Neural cell (in vitro differentiated cells): ENCODE measurements at regions not wholly inside any gene's neighbourhood (a gene's known extent, or its start where the extent isn't known, plus 50 kb on each side); places are given as distances from the start of the nearest gene placed in this dataset.
"Not testable (repeated sequence)": the region's sequence is repeated elsewhere in the genome, so short reads cannot be mapped to it uniquely, and the experiment has no call there.

Experiments used
- H2AFZ ChIP-seq: fragments of 200-600, 300-800 bp; sonication (generic), shearing (Covaris generic); 2 replicates; pipeline ENCODE4 v1.6.0; 2014; ENCODE audit warnings: low read depth, mild to moderate bottlenecking, antibody characterized with exemption, low read length, moderate library complexity
- H3F3A ChIP-seq: fragments of 200-600 bp; shearing (Covaris generic); 2 replicates; pipeline ENCODE4 v1.6.1; 2016; ENCODE audit warnings: mild to moderate bottlenecking, moderate library complexity, mixed read lengths, antibody characterized with exemption, low read length; ENCODE audit not compliant: insufficient read depth, poor library complexity, severe bottlenecking
- H3K27ac ChIP-seq: fragments of 200-600, 300-800 bp; sonication (generic), shearing (Covaris generic); 2 replicates; pipeline ENCODE4 v1.5.1; 2014; ENCODE audit warnings: mild to moderate bottlenecking, low read length, moderate library complexity
- H3K27me3 ChIP-seq: fragments of 300-800, 200-600 bp; sonication (generic), shearing (Covaris generic); 2 replicates; pipeline ENCODE4 v1.6.0; 2014; ENCODE audit warnings: mild to moderate bottlenecking, low read depth, low read length, moderate library complexity; ENCODE audit not compliant: insufficient read depth
- H3K36me3 ChIP-seq: fragments of 300-800, 200-600 bp; sonication (generic), shearing (Covaris generic); 2 replicates; pipeline ENCODE4 v1.5.1; 2014; ENCODE audit warnings: mild to moderate bottlenecking, antibody characterized with exemption, low read length, moderate library complexity; ENCODE audit not compliant: insufficient read depth
- H3K4me2 ChIP-seq: fragments of 300-800, 200-600 bp; sonication (generic), shearing (Covaris generic); 2 replicates; pipeline ENCODE4 v1.6.0; 2014; ENCODE audit warnings: mild to moderate bottlenecking, low read length
- H3K4me3 ChIP-seq: fragments of 300-800, 200-600 bp; sonication (generic), shearing (Covaris generic); 2 replicates; pipeline ENCODE4 v1.5.1; 2014; ENCODE audit warnings: mild to moderate bottlenecking, low read length, moderate library complexity
- H3K79me2 ChIP-seq: fragments of 200-600 bp; shearing (Covaris generic); replicated peaks from 2 replicates; pipeline ENCODE4 v1.6.0; 2014; ENCODE audit warnings: mild to moderate bottlenecking, low read length, moderate library complexity; ENCODE audit not compliant: insufficient read depth
- H3K9ac ChIP-seq: fragments of 300-800, 200-600 bp; sonication (generic), shearing (Covaris generic); 2 replicates; pipeline ENCODE4 v1.6.1; 2016; ENCODE audit warnings: mild to moderate bottlenecking, low read length, mixed read lengths
- H3K9me2 ChIP-seq: fragments of 200-600 bp; shearing (Covaris generic); 2 replicates; pipeline ENCODE4 v1.6.1; 2016; ENCODE audit warnings: mild to moderate bottlenecking, low read length, mixed read lengths; ENCODE audit not compliant: insufficient read depth
- H3K9me3 ChIP-seq: fragments of 200-600, 300-800 bp; sonication (generic), shearing (Covaris generic); 2 replicates; pipeline ENCODE4 v1.6.1; 2016; ENCODE audit warnings: mild to moderate bottlenecking, mixed run types, low read length, moderate library complexity, mixed read lengths
- H4K20me1 ChIP-seq: fragments of 200-600 bp; shearing (Covaris generic); 2 replicates; pipeline ENCODE4 v1.6.1; 2016; ENCODE audit warnings: mild to moderate bottlenecking, mixed run types; ENCODE audit not compliant: insufficient read depth
- EP300 ChIP-seq: fragments of 450-650 bp; conservative IDR thresholded peaks from 2 replicates; pipeline ENCODE4 v1.6.1; 2014; ENCODE audit warnings: antibody characterized with exemption, mild to moderate bottlenecking, moderate library complexity; ENCODE audit not compliant: poor library complexity, severe bottlenecking
- EZH2 ChIP-seq: fragments of 200-600, 300-800 bp; shearing (Covaris generic), sonication (generic); IDR thresholded peaks from 2 replicates; pipeline ENCODE4 v1.6.1; 2014; ENCODE audit warnings: antibody characterized with exemption, low read length, borderline replicate concordance, mild to moderate bottlenecking; ENCODE audit not compliant: insufficient read depth, poor library complexity, severe bottlenecking
- MXI1 ChIP-seq: fragments of 450-650 bp; conservative IDR thresholded peaks from 2 replicates; pipeline ENCODE4 v1.6.1; 2014; ENCODE audit warnings: antibody characterized with exemption, mild to moderate bottlenecking; ENCODE audit not compliant: poor library complexity, severe bottlenecking
- POLR2AphosphoS5 ChIP-seq: IDR thresholded peaks from 2 replicates; pipeline ENCODE4 v1.6.1; 2012
- RAD21 ChIP-seq: fragments of 450-650 bp; conservative IDR thresholded peaks from 2 replicates; pipeline ENCODE4 v1.6.1; 2014; ENCODE audit warnings: antibody characterized with exemption, mild to moderate bottlenecking, moderate library complexity
- SMC3 ChIP-seq: fragments of 450-650 bp; conservative IDR thresholded peaks from 2 replicates; pipeline ENCODE4 v1.6.1; 2014; ENCODE audit warnings: antibody characterized with exemption, mild to moderate bottlenecking, moderate library complexity; ENCODE audit not compliant: poor library complexity
- TAF1 ChIP-seq: IDR thresholded peaks from 2 replicates; pipeline ENCODE4 v1.6.1; 2012; ENCODE audit warnings: low read depth
- TF ChIP-seq, protein P1 (sequence below): fragments of 450-650 bp; IDR thresholded peaks from 2 replicates; pipeline ENCODE4 v1.5.1; 2014; ENCODE audit warnings: antibody characterized with exemption, mild to moderate bottlenecking, moderate library complexity; ENCODE audit not compliant: poor library complexity, severe bottlenecking
- TF ChIP-seq, protein P2 (sequence below): IDR thresholded peaks from 2 replicates; pipeline ENCODE4 v1.6.1; 2012; ENCODE audit warnings: borderline replicate concordance

DNA sequence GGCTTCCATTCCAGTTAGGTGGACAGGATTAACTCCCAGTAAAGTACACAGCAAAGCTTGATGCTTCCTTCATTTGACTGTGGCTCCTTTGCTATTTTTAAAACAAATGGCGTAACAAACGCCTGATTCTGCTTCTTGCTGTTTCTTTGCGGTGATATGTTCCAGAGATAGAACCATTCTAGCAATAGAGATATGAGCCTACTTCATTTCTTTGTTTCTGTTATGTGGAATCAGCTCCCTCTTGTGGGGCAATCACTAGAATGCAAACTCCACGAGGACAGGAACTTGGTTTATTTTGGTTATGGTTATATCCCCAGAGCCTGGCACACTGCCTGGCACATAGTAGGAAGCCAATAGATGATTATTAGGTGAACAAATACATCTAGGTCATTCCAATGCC is 122.6 kb upstream of the SLC6A11 start:
- Histone ChIP-seq H4K20me1 (no peaks in the 10 kb centered on the region), H3K4me2 (no peak overlapping the region), H3K36me3 (no peaks in the 10 kb centered on the region), H3K9ac (no peak overlapping the region), H3K27ac (no peak overlapping the region), H3K4me3 (no peak overlapping the region), H2AFZ (no peak overlapping the region), H3F3A (no peaks in the 10 kb centered on the region), H3K79me2 (no peaks in the 10 kb centered on the region), H3K27me3 (no peaks in the 10 kb centered on the region), H3K9me2 (no peaks in the 10 kb centered on the region), H3K9me3 (no peaks in the 10 kb centered on the region)
- TF ChIP-seq EZH2: no peak
- peak; percentile 55 for TF ChIP-seq SMC3
- TF ChIP-seq MXI1: no peak
- TF ChIP-seq TAF1: no peak
- peak; percentile 60 for TF ChIP-seq RAD21
- TF ChIP-seq, protein P1, sequence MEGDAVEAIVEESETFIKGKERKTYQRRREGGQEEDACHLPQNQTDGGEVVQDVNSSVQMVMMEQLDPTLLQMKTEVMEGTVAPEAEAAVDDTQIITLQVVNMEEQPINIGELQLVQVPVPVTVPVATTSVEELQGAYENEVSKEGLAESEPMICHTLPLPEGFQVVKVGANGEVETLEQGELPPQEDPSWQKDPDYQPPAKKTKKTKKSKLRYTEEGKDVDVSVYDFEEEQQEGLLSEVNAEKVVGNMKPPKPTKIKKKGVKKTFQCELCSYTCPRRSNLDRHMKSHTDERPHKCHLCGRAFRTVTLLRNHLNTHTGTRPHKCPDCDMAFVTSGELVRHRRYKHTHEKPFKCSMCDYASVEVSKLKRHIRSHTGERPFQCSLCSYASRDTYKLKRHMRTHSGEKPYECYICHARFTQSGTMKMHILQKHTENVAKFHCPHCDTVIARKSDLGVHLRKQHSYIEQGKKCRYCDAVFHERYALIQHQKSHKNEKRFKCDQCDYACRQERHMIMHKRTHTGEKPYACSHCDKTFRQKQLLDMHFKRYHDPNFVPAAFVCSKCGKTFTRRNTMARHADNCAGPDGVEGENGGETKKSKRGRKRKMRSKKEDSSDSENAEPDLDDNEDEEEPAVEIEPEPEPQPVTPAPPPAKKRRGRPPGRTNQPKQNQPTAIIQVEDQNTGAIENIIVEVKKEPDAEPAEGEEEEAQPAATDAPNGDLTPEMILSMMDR: peak; percentile 45

DNA sequence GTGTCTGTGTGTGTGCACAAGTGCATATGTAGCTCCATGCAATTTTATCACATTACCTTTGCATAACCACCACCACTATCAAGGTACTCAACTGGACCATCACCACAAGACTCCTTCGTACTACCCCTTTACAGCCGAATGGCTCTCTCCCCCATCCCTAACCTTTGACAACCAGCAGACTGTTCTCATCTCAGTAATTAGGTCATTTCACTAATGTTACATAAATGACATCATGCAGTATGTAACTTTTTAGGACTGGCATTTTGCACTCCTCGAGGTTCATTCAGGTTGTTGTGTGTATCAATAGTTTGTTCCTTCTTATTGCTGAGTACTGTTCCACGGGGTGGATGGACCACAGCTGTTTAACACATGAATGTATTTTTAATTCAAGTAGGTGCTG is 121.8 kb upstream of the SLC6A11 start:
- no peaks in the 10 kb centered on the region for H3K9me3 ChIP-seq
- TF ChIP-seq MXI1: no peak
- no peak for TF ChIP-seq SMC3
- no peak for TF ChIP-seq TAF1
- TF ChIP-seq RAD21: no peak
- TF ChIP-seq, protein P2, sequence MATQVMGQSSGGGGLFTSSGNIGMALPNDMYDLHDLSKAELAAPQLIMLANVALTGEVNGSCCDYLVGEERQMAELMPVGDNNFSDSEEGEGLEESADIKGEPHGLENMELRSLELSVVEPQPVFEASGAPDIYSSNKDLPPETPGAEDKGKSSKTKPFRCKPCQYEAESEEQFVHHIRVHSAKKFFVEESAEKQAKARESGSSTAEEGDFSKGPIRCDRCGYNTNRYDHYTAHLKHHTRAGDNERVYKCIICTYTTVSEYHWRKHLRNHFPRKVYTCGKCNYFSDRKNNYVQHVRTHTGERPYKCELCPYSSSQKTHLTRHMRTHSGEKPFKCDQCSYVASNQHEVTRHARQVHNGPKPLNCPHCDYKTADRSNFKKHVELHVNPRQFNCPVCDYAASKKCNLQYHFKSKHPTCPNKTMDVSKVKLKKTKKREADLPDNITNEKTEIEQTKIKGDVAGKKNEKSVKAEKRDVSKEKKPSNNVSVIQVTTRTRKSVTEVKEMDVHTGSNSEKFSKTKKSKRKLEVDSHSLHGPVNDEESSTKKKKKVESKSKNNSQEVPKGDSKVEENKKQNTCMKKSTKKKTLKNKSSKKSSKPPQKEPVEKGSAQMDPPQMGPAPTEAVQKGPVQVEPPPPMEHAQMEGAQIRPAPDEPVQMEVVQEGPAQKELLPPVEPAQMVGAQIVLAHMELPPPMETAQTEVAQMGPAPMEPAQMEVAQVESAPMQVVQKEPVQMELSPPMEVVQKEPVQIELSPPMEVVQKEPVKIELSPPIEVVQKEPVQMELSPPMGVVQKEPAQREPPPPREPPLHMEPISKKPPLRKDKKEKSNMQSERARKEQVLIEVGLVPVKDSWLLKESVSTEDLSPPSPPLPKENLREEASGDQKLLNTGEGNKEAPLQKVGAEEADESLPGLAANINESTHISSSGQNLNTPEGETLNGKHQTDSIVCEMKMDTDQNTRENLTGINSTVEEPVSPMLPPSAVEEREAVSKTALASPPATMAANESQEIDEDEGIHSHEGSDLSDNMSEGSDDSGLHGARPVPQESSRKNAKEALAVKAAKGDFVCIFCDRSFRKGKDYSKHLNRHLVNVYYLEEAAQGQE: no peak
- TF ChIP-seq, protein P1: no peak
- TF ChIP-seq EZH2: no peak
- TF ChIP-seq POLR2AphosphoS5: no peak
- TF ChIP-seq EP300: no peak
- H3K9me2 ChIP-seq: no peaks in the 10 kb centered on the region
- no peaks in the 10 kb centered on the region for H3F3A ChIP-seq
- no peak overlapping the region for H3K4me2 ChIP-seq
- H3K79me2 ChIP-seq: no peaks in the 10 kb centered on the region
- no peaks in the 10 kb centered on the region for H4K20me1 ChIP-seq
- no peak overlapping the region for H3K9ac ChIP-seq
- H3K27ac ChIP-seq: no peak overlapping the region
- H3K27me3 ChIP-seq: no peaks in the 10 kb centered on the region
- no peaks in the 10 kb centered on the region for H3K36me3 ChIP-seq
- no peak overlapping the region for H2AFZ ChIP-seq
- H3K4me3 ChIP-seq: no peak overlapping the region

DNA sequence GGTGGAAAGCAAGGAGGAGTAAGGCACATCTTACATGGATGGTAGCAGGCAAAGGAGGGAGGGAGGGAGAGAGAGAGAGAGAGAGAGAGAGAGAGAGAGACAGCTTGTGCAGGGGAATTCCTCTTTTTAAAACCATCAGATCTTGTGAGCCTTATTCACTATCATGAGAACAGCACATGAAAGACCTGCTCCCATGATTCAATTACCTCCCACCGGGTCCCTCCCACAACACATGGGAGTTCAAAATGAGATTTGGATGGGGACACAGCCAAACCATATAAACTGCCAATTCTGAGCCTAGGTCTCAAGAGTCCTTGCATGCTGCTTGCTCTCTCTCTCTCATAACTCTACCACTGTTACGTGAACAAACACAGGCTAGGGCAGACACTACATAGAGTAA is 120.8 kb upstream of the SLC6A11 start:
- H3K9me2 ChIP-seq, H3K36me3 ChIP-seq, H4K20me1 ChIP-seq, H3K9ac ChIP-seq, H3K27me3 ChIP-seq, H3K79me2 ChIP-seq, H2AFZ ChIP-seq, H3K4me3 ChIP-seq, H3F3A ChIP-seq, H3K9me3 ChIP-seq, H3K4me2 ChIP-seq, H3K27ac ChIP-seq: not testable (repeated sequence)
